Testis (tissue), 2 donors: ENCODE measurements at regions not wholly inside any gene's neighbourhood (a gene's known extent, or its start where the extent isn't known, plus 50 kb on each side); places are given as distances from the start of the nearest gene placed in this dataset.

Experiments used
- POLR2A ChIP-seq: fragments of 450-650 bp; IDR thresholded peaks from one replicate; pipeline ENCODE4 v1.6.1; 2017; ENCODE audit warnings: antibody characterized with exemption, mild to moderate bottlenecking, moderate library complexity
- TF ChIP-seq, protein P1 (sequence below), 3 experiments: fragments of 450-650 bp in 2 of 3; fragments of 200-600 bp in 1 of 3; sonication (generic) in 1 of 3; IDR thresholded peaks; one replicate each; pipeline ENCODE4 v1.5.1; 2016 to 2019; ENCODE audit warnings: antibody characterized with exemption in 3 of 3, mild to moderate bottlenecking in 2 of 3, moderate library complexity in 1 of 3

DNA sequence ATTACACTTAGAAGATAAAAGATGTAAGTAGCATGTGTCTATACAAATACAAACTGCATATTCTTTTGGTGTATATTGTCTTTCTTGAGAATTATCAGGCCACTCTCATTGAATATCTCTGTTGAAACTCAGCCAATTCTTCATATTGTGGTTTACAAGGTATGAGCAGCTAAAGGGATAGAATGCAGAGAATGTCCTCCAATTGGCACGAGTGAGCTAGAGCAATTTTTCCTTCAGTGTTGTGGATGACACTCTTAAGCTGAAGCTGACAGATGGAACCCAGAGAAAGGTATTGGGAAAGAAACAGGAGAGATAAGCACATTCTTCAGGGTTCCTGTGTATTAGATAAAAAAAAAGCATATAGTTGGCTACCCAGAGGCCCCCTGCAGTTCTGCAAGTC is 453.1 kb downstream of the EPHA3 start:
- TF ChIP-seq, protein P1, sequence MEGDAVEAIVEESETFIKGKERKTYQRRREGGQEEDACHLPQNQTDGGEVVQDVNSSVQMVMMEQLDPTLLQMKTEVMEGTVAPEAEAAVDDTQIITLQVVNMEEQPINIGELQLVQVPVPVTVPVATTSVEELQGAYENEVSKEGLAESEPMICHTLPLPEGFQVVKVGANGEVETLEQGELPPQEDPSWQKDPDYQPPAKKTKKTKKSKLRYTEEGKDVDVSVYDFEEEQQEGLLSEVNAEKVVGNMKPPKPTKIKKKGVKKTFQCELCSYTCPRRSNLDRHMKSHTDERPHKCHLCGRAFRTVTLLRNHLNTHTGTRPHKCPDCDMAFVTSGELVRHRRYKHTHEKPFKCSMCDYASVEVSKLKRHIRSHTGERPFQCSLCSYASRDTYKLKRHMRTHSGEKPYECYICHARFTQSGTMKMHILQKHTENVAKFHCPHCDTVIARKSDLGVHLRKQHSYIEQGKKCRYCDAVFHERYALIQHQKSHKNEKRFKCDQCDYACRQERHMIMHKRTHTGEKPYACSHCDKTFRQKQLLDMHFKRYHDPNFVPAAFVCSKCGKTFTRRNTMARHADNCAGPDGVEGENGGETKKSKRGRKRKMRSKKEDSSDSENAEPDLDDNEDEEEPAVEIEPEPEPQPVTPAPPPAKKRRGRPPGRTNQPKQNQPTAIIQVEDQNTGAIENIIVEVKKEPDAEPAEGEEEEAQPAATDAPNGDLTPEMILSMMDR (IDR thresholded peaks at IDR 0.05) = no peak
- TF ChIP-seq POLR2A = no peak
